NCI-H1436 treated with DMSO at 0.1 percent for 48 hours (cell line): ENCODE measurements at regions not wholly inside any gene's neighbourhood (a gene's known extent, or its start where the extent isn't known, plus 50 kb on each side); places are given as distances from the start of the nearest gene placed in this dataset.

Experiments
- DNase-seq: peaks from one replicate; lab custom pipeline; 2025; lab: John Stamatoyannopoulos, UW

- DNase-seq, result no peak
These were observed 55.8 kb upstream of the CDH6 start for GRCh38 chr5:31137676-31138075.

- no peak for DNase-seq
These were observed 57.9 kb upstream of the CDH6 start for GRCh38 chr5:31135542-31135941.

GRCh38 chr5:31133488-31133887 lies 60.0 kb upstream of the CDH6 start:
- no peak for DNase-seq

- DNase-seq, result no peak
These were observed 62.0 kb upstream of the CDH6 start for GRCh38 chr5:31131381-31131891.

- DNase-seq, result no peak
These were observed 62.8 kb upstream of the CDH6 start for GRCh38 chr5:31130676-31131075.

- no peak for DNase-seq
These were observed 68.7 kb upstream of the CDH6 start for GRCh38 chr5:31124651-31125305.

GRCh38 chr5:31124026-31124425 lies 69.5 kb upstream of the CDH6 start:
- no peak for DNase-seq

GRCh38 chr5:31122998-31123951 lies 70.2 kb upstream of the CDH6 start:
- no peak for DNase-seq

- no peak for DNase-seq
These were observed 72.3 kb upstream of the CDH6 start for GRCh38 chr5:31121224-31121623.

GRCh38 chr5:31120642-31120948 lies 72.9 kb upstream of the CDH6 start:
- DNase-seq, result no peak

GRCh38 chr5:31119938-31120641 lies 73.4 kb upstream of the CDH6 start:
- no peak for DNase-seq

- DNase-seq, result no peak
These were observed 76.9 kb upstream of the CDH6 start for GRCh38 chr5:31116466-31117031.

GRCh38 chr5:31114817-31115216 lies 78.7 kb upstream of the CDH6 start:
- no peak for DNase-seq

GRCh38 chr5:31113666-31114350 lies 79.7 kb upstream of the CDH6 start:
- DNase-seq, result no peak

GRCh38 chr5:31113101-31113500 lies 80.4 kb upstream of the CDH6 start:
- DNase-seq, result no peak

- DNase-seq, result no peak
These were observed 86.4 kb upstream of the CDH6 start for GRCh38 chr5:31107091-31107518.

GRCh38 chr5:31106691-31107090 lies 86.8 kb upstream of the CDH6 start:
- no peak for DNase-seq

GRCh38 chr5:31106278-31106677 lies 87.2 kb upstream of the CDH6 start:
- no peak for DNase-seq

- DNase-seq, result no peak
These were observed 88.7 kb upstream of the CDH6 start for GRCh38 chr5:31104775-31105174.

GRCh38 chr5:31100781-31101310 lies 92.6 kb upstream of the CDH6 start:
- DNase-seq, result no peak

- DNase-seq, result no peak
These were observed 93.4 kb upstream of the CDH6 start for GRCh38 chr5:31100047-31100575.
